CD14-positive monocyte (primary cell): ENCODE measurements at regions not wholly inside any gene's neighbourhood (a gene's known extent, or its start where the extent isn't known, plus 50 kb on each side); places are given as distances from the start of the nearest gene placed in this dataset.

Experiments used
- DNase-seq, 3 donors: peaks; one replicate each; pipeline ENCODE4 v3.0.0-alpha.2; 2011 to 2022
- H2AFZ ChIP-seq: 2 replicates; pipeline ENCODE4 v1.6.0; 2012; ENCODE audit warnings: mild to moderate bottlenecking, low read depth, low read length, inconsistent platforms; ENCODE audit not compliant: insufficient read depth, poor library complexity, severe bottlenecking
- H3K27ac ChIP-seq, 2 donors: 1 replicate in 1 of 2; 2 replicates in 1 of 2; pipeline ENCODE4 v1.5.1; 2012 to 2013; ENCODE audit warnings: low read length in 2 of 2, control low read depth in 1 of 2, inconsistent platforms in 1 of 2, low read depth in 1 of 2, mild to moderate bottlenecking in 1 of 2
- H3K27me3 ChIP-seq, 2 donors: one replicate each; pipeline versions ENCODE4 v1.6.0 to v1.6.1; 2011 to 2013; ENCODE audit warnings: low read length in 2 of 2; ENCODE audit not compliant: control insufficient read depth in 2 of 2, insufficient read depth in 2 of 2
- H3K36me3 ChIP-seq, 2 donors: replicated peaks in 1 of 2; 1 replicate in 1 of 2; 2 replicates in 1 of 2; pipeline versions ENCODE4 v1.5.1 to v1.6.1; 2012 to 2013; ENCODE audit warnings: low read length in 2 of 2, control low read depth in 1 of 2, inconsistent platforms in 1 of 2, mild to moderate bottlenecking in 1 of 2; ENCODE audit not compliant: insufficient read depth in 2 of 2, control insufficient read depth in 1 of 2
- H3K4me1 ChIP-seq, 2 donors: 1 replicate in 1 of 2; 2 replicates in 1 of 2; pipeline versions ENCODE4 v1.5.1 to v1.6.1; 2012 to 2013; ENCODE audit warnings: low read length in 2 of 2, control low read depth in 1 of 2, inconsistent platforms in 1 of 2, mild to moderate bottlenecking in 1 of 2, moderate library complexity in 1 of 2; ENCODE audit not compliant: insufficient read depth in 2 of 2, control insufficient read depth in 1 of 2
- H3K4me2 ChIP-seq: replicated peaks from 2 replicates; pipeline ENCODE3; 2012; ENCODE audit warnings: low read length, moderate library complexity, mild to moderate bottlenecking; ENCODE audit not compliant: poor library complexity, severe bottlenecking; ENCODE audit errors: extremely low read depth
- H3K4me3 ChIP-seq, 3 experiments: fragments of 200-600 bp in 1 of 3; sonication (generic) in 1 of 3; replicated peaks in 1 of 3; 1 replicate in 2 of 3; 2 replicates in 1 of 3; pipeline ENCODE4 v1.5.1; 2011 to 2013; ENCODE audit warnings: low read length in 3 of 3, mild to moderate bottlenecking in 3 of 3, control low read depth in 2 of 3, low read depth in 2 of 3, inconsistent platforms in 1 of 3, moderate library complexity in 1 of 3
- H3K79me2 ChIP-seq: 2 replicates; pipeline ENCODE4 v1.6.0; 2012; ENCODE audit warnings: mild to moderate bottlenecking, control low read depth, inconsistent platforms, low read length, moderate library complexity; ENCODE audit not compliant: insufficient read depth
- H3K9ac ChIP-seq: 2 replicates; pipeline ENCODE4 v1.6.0; 2017; ENCODE audit warnings: low read length, mild to moderate bottlenecking; ENCODE audit not compliant: insufficient read depth, poor library complexity, severe bottlenecking
- H3K9me3 ChIP-seq, 2 donors: replicated peaks in 1 of 2; 1 replicate in 1 of 2; 2 replicates in 1 of 2; pipeline versions ENCODE4 v1.5.1 to v1.6.1; 2012 to 2013; ENCODE audit warnings: low read length in 2 of 2, control low read depth in 1 of 2; ENCODE audit not compliant: control insufficient read depth in 1 of 2, insufficient read depth in 1 of 2
- H4K20me1 ChIP-seq: 2 replicates; pipeline ENCODE4 v1.6.0; 2012; ENCODE audit warnings: mild to moderate bottlenecking, low read length, control low read depth, moderate library complexity; ENCODE audit not compliant: insufficient read depth
- H3K27ac Mint-ChIP-seq, 7 donors: one replicate each; pipeline ENCODE4 v1.8.0; 2020; ENCODE audit warnings: mild to moderate bottlenecking in 7 of 7, mixed read lengths in 7 of 7, moderate library complexity in 6 of 7, inconsistent platforms in 2 of 7
- H3K27me3 Mint-ChIP-seq, 3 donors: one replicate each; pipeline ENCODE4 v1.8.0; 2021 to 2022; ENCODE audit warnings: low read depth in 3 of 3, mild to moderate bottlenecking in 3 of 3, mixed read lengths in 3 of 3, moderate library complexity in 3 of 3, inconsistent platforms in 1 of 3
- H3K36me3 Mint-ChIP-seq, 2 donors: one replicate each; pipeline ENCODE4 v1.8.0; 2020; ENCODE audit warnings: mixed read lengths in 2 of 2, inconsistent platforms in 1 of 2, mild to moderate bottlenecking in 1 of 2
- H3K4me1 Mint-ChIP-seq: one replicate; pipeline ENCODE4 v1.8.0; 2020; ENCODE audit warnings: mild to moderate bottlenecking, mixed read lengths
- H3K4me3 Mint-ChIP-seq, 2 donors: one replicate each; pipeline ENCODE4 v1.8.0; 2020; ENCODE audit warnings: mild to moderate bottlenecking in 2 of 2, mixed read lengths in 2 of 2, moderate library complexity in 1 of 2
- H3K9me3 Mint-ChIP-seq, 7 donors: one replicate each; pipeline ENCODE4 v1.8.0; 2020 to 2022; ENCODE audit warnings: mixed read lengths in 7 of 7, mild to moderate bottlenecking in 6 of 7, moderate library complexity in 6 of 7, inconsistent platforms in 2 of 7
- WGBS: methylation state at CpG from one replicate; pipeline ENCODE4 v1.1.5; 2013; ENCODE audit warnings: missing lambda C conversion rate; ENCODE audit not compliant: insufficient coverage; 5-methylcytosine and 5-hydroxymethylcytosine counted together
- intact Hi-C, 2 donors: fragments of 100-400 bp; cut with micrococcal nuclease; formaldehyde crosslinking; loops; one replicate each; pipeline versions ENCODE4 v1.15.0 to v1.15.1; 2023
- TF ChIP-seq, protein P1 (sequence below): fragments of 200-600 bp; IDR thresholded peaks from one replicate; pipeline ENCODE4 v1.8.0; 2022; ENCODE audit warnings: antibody characterized with exemption, mild to moderate bottlenecking

DNA sequence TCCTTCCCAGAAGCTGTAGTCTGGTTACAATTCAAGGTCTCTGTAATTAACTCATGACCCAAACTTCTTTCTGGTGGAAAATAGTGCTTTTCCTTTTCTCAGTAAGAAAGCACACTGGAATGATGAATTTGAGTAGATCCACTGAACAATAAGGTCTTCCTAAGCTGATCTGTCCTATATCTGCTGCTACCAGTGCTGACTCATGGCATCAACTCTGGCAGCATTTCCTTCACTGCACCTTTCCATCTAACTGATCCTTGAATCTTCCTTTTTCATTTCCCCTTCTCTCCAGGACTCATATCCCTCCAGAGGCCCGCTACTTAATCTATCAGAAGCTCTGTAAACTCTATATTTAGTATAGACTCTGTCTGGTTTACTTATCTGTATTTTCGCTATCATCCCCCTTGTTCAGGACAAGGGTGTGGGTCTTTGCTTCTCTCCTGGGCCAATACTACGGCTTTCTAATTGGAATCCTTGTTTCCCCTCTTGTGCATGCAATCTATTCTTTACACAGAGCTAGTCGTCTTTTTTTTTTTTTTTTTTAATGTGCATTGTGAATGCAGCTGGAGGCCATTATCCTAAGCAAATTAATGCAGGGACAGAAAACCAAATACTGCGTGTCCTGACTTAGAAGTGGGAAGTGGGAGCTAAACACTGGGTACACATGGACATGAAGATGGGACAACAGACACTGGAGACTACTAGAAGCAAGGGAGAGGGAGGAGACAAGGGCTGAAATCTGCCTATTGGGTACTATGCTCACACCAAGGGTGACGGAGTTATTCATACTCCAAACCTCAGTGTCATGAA lies 192.2 kb upstream of the RPS23 start:
- Histone ChIP-seq H3K4me2 (no peak overlapping the region), H4K20me1 (no peaks in the 10 kb centered on the region), H3K79me2 (no peaks in the 10 kb centered on the region), H3K9ac (no peak overlapping the region), H3K36me3 (no peaks in the 10 kb centered on the region), H3K9me3 (no peaks in the 10 kb centered on the region), H3K4me3 (no peak overlapping the region), H2AFZ (no peak overlapping the region), H3K4me1 (no peaks in the 10 kb centered on the region), H3K27me3 (no peaks in the 10 kb centered on the region), H3K27ac (no peak overlapping the region)
- Mint-ChIP-seq H3K4me1 (no peaks in the 10 kb centered on the region), H3K9me3 (peaks cover 0 to 4% (median 2%) of the 10 kb centered on the region in 7 donors), H3K27ac (no peak overlapping the region), H3K4me3 (no peak overlapping the region), H3K27me3 (no peaks in the 10 kb centered on the region), H3K36me3 (no peaks in the 10 kb centered on the region)
- DNase-seq: no peak
- WGBS: no CpG with 5 or more reads among the region's 6 CpGs
- intact Hi-C loops: no loop called here
- TF ChIP-seq, protein P1, sequence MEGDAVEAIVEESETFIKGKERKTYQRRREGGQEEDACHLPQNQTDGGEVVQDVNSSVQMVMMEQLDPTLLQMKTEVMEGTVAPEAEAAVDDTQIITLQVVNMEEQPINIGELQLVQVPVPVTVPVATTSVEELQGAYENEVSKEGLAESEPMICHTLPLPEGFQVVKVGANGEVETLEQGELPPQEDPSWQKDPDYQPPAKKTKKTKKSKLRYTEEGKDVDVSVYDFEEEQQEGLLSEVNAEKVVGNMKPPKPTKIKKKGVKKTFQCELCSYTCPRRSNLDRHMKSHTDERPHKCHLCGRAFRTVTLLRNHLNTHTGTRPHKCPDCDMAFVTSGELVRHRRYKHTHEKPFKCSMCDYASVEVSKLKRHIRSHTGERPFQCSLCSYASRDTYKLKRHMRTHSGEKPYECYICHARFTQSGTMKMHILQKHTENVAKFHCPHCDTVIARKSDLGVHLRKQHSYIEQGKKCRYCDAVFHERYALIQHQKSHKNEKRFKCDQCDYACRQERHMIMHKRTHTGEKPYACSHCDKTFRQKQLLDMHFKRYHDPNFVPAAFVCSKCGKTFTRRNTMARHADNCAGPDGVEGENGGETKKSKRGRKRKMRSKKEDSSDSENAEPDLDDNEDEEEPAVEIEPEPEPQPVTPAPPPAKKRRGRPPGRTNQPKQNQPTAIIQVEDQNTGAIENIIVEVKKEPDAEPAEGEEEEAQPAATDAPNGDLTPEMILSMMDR: no peak

DNA sequence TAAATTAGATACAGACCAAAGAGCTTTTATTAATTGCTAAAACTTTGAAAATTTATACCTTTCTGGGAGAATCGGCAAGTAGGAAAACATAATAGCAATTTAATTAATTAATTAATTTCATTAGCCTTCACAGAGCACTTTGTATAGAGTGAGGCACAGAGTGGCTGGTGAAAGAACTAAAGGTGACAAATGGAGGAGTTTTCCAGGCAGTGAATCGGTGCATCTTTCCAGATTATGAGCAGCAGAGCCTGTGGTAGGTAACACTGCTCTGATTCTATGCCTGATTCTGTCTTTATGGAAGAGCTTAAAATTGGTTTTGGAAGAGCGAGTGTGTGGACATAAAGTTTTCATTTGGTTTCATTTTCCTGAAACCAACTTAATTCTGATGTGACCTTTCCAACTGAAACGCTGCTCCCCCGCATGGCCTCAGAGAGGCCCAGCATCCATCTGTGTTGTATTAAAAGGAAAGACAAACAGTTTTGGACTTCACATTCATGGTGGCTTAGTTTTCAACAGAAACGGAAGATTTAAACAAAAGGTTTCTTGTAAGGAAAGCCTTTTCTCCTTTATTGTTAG lies 188.9 kb upstream of the RPS23 start:
- no peaks in the 10 kb centered on the region for H3K36me3 Mint-ChIP-seq
- no peak for DNase-seq
- no peak overlapping the region for H2AFZ ChIP-seq
- H3K4me2 ChIP-seq: no peak overlapping the region
- H3K79me2 ChIP-seq: no peaks in the 10 kb centered on the region
- no peaks in the 10 kb centered on the region for H3K4me1 Mint-ChIP-seq
- no peak overlapping the region for H3K27ac ChIP-seq
- TF ChIP-seq, protein P1: no peak
- H4K20me1 ChIP-seq: no peaks in the 10 kb centered on the region
- no peaks in the 10 kb centered on the region for H3K27me3 ChIP-seq
- no peaks in the 10 kb centered on the region for H3K27me3 Mint-ChIP-seq
- no peak overlapping the region for H3K27ac Mint-ChIP-seq
- 100% methylated on average over 3 of the region's 6 CpGs for WGBS
- H3K9me3 Mint-ChIP-seq: peaks cover 2 to 13% (median 3%) of the 10 kb centered on the region in 7 donors
- no peaks in the 10 kb centered on the region for H3K9me3 ChIP-seq
- no peak overlapping the region for H3K4me3 Mint-ChIP-seq
- intact Hi-C loops: no loop called here
- no peaks in the 10 kb centered on the region for H3K4me1 ChIP-seq
- H3K9ac ChIP-seq: no peak overlapping the region
- no peak overlapping the region for H3K4me3 ChIP-seq
- H3K36me3 ChIP-seq: no peaks in the 10 kb centered on the region
